ENCODE measurements at regions not wholly inside any gene's neighbourhood (a gene's known extent, or its start where the extent isn't known, plus 50 kb on each side); places are given as distances from the start of the nearest gene placed in this dataset.

DNA sequence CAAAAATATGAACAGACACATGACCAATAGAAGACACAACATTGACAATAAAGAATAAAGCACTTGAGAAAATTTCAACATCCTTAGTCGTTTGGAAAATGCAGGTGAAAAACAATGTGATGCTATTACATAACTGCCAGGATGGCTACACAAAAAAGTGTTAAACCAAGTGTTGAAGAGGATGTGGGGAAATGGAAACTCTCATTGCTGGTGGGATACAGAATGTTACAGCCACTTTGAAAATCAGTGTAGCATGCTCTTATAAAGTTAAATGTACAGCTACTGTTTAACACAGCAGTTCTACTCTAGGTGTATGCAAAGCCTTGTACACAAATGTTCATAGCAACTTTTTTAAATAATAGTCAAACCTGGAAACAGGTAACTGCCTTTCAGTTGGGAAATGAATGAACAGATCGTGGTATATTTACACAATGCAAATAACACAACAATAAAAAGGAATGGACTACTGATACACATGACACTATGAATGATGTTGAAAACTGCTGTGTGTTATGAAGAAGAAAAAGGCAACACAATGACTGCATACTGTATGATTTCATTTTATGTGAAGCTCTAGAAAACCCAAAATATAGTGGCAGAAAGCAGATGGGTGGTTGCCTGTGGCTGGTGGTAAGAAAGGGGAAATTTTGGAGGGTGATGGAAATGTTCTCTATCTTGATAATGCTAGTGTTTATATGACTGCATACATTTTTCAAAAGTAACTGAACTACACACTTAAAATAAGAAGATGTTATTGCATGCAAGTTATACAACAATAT is 102.2 kb upstream of the VIPR2 start:
- TF ChIP-seq, protein P1, sequence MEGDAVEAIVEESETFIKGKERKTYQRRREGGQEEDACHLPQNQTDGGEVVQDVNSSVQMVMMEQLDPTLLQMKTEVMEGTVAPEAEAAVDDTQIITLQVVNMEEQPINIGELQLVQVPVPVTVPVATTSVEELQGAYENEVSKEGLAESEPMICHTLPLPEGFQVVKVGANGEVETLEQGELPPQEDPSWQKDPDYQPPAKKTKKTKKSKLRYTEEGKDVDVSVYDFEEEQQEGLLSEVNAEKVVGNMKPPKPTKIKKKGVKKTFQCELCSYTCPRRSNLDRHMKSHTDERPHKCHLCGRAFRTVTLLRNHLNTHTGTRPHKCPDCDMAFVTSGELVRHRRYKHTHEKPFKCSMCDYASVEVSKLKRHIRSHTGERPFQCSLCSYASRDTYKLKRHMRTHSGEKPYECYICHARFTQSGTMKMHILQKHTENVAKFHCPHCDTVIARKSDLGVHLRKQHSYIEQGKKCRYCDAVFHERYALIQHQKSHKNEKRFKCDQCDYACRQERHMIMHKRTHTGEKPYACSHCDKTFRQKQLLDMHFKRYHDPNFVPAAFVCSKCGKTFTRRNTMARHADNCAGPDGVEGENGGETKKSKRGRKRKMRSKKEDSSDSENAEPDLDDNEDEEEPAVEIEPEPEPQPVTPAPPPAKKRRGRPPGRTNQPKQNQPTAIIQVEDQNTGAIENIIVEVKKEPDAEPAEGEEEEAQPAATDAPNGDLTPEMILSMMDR (conservative IDR thresholded peaks at IDR 0.05; ENCODE audit: low read length) = no peak
- no peak for TF ChIP-seq EZH2phosphoT487 (IDR thresholded peaks at IDR 0.05; ENCODE audit: borderline replicate concordance, low read depth, low read length)
